Activated CD4-positive, alpha-beta T cell treated with anti-CD3 and anti-CD28 coated beads, Interleukin-2, amount 50 U/mL, for 1 hour (primary cell): ENCODE measurements at regions not wholly inside any gene's neighbourhood (a gene's known extent, or its start where the extent isn't known, plus 50 kb on each side); places are given as distances from the start of the nearest gene placed in this dataset.
"Not testable (repeated sequence)": the region's sequence is repeated elsewhere in the genome, so short reads cannot be mapped to it uniquely, and the experiment has no call there.

Experiments used
- DNase-seq: peaks from one replicate; pipeline ENCODE4 v3.0.0-alpha.2; 2020

GRCh38 chr1:182191381-182192115, 130.0 kb upstream of the ZNF648 start:
- DNase-seq = no peak

GRCh38 chr1:182189535-182190066, 128.1 kb upstream of the ZNF648 start:
- DNase-seq = no peak

GRCh38 chr1:182186757-182187146, 125.2 kb upstream of the ZNF648 start:
- DNase-seq = no peak

GRCh38 chr1:182185842-182186756, 124.6 kb upstream of the ZNF648 start:
- no peak for DNase-seq

- no peak for DNase-seq
These were observed 123.6 kb upstream of the ZNF648 start for GRCh38 chr1:182185136-182185535.

GRCh38 chr1:182183606-182184005, 122.1 kb upstream of the ZNF648 start:
- DNase-seq = no peak

- DNase-seq = no peak
These were observed 120.8 kb upstream of the ZNF648 start for GRCh38 chr1:182182311-182182710.

GRCh38 chr1:182181167-182181572, 119.7 kb upstream of the ZNF648 start:
- DNase-seq = no peak

- DNase-seq = no peak
These were observed 113.9 kb upstream of the ZNF648 start for GRCh38 chr1:182175361-182175931.

GRCh38 chr1:182174513-182174855, 113.0 kb upstream of the ZNF648 start:
- DNase-seq = no peak

- no peak for DNase-seq
These were observed 112.4 kb upstream of the ZNF648 start for GRCh38 chr1:182173808-182174512.

GRCh38 chr1:182172699-182173098, 111.2 kb upstream of the ZNF648 start:
- no peak for DNase-seq

- DNase-seq = no peak
These were observed 109.5 kb upstream of the ZNF648 start for GRCh38 chr1:182170891-182171461.

GRCh38 chr1:182169203-182169602, 107.7 kb upstream of the ZNF648 start:
- DNase-seq = no peak

GRCh38 chr1:182166750-182167149, 105.2 kb upstream of the ZNF648 start:
- DNase-seq = no peak

- DNase-seq = no peak
These were observed 104.8 kb upstream of the ZNF648 start for GRCh38 chr1:182166321-182166720.

GRCh38 chr1:182164273-182164672, 102.8 kb upstream of the ZNF648 start:
- DNase-seq = no peak

GRCh38 chr1:182163821-182164223, 102.3 kb upstream of the ZNF648 start:
- DNase-seq = no peak

- no peak for DNase-seq
These were observed 97.9 kb upstream of the ZNF648 start for GRCh38 chr1:182159443-182159842.

- no peak for DNase-seq
These were observed 95.7 kb upstream of the ZNF648 start for GRCh38 chr1:182157187-182157586.

- DNase-seq = not testable (repeated sequence)
These were observed 92.9 kb upstream of the ZNF648 start for GRCh38 chr1:182154425-182154824.

GRCh38 chr1:182149411-182149965, 88.0 kb upstream of the ZNF648 start:
- DNase-seq = no peak
